Keratinocyte (primary cell): ENCODE measurements at regions not wholly inside any gene's neighbourhood (a gene's known extent, or its start where the extent isn't known, plus 50 kb on each side); places are given as distances from the start of the nearest gene placed in this dataset.

Experiments
- DNase-seq: peaks from one replicate; pipeline ENCODE4 v3.0.0-alpha.2; 2011; ENCODE audit warnings: low read depth, missing footprints, low spot score
- FAIRE-seq: peaks from 2 replicates; lab custom pipeline; 2011; peaks lifted over from hg19 to GRCh38; lab: Jason Lieb, UNC
- H2AFZ ChIP-seq: 2 replicates; pipeline ENCODE4 v1.6.0; 2012; ENCODE audit warnings: low read length, control low read depth, inconsistent platforms; ENCODE audit not compliant: control insufficient read depth
- H3K27ac ChIP-seq: 2 replicates; pipeline ENCODE4 v1.5.1; 2011; ENCODE audit warnings: low read length; ENCODE audit not compliant: control insufficient read depth, insufficient read depth
- H3K27me3 ChIP-seq: 3 replicates; pipeline ENCODE4 v1.6.0; 2011; ENCODE audit warnings: low read length; ENCODE audit not compliant: control insufficient read depth, insufficient read depth; ENCODE audit errors: extremely low read depth
- H3K36me3 ChIP-seq, 2 experiments: 2 replicates in 1 of 2; 3 replicates in 1 of 2; pipeline ENCODE4 v1.5.1; 2011; ENCODE audit warnings: low read length in 2 of 2, mild to moderate bottlenecking in 1 of 2; ENCODE audit not compliant: control insufficient read depth in 2 of 2, insufficient read depth in 2 of 2; ENCODE audit errors: extremely low read depth in 1 of 2
- H3K4me1 ChIP-seq: 3 replicates; pipeline ENCODE4 v1.5.1; 2011; ENCODE audit warnings: low read length; ENCODE audit not compliant: control insufficient read depth, insufficient read depth; ENCODE audit errors: extremely low read depth
- H3K4me2 ChIP-seq: 3 replicates; pipeline ENCODE4 v1.6.0; 2011; ENCODE audit warnings: low read depth, low read length; ENCODE audit not compliant: control insufficient read depth, insufficient read depth; ENCODE audit errors: extremely low read depth
- H3K4me3 ChIP-seq, 3 experiments: fragments of 200-600 bp in 1 of 3; sonication (generic) in 1 of 3; 2 replicates in 2 of 3; 3 replicates in 1 of 3; pipeline ENCODE4 v1.5.1; 2011 to 2016; ENCODE audit warnings: low read length in 3 of 3, mild to moderate bottlenecking in 3 of 3, control low read depth in 2 of 3, inconsistent platforms in 1 of 3, low read depth in 1 of 3, mixed read lengths in 1 of 3, mixed run types in 1 of 3, moderate library complexity in 1 of 3; ENCODE audit not compliant: control insufficient read depth in 2 of 3, insufficient read depth in 2 of 3; ENCODE audit errors: extremely low read depth in 1 of 3
- H3K79me2 ChIP-seq: 2 replicates; pipeline ENCODE4 v1.6.0; 2012; ENCODE audit warnings: low read length; ENCODE audit not compliant: control insufficient read depth, insufficient read depth
- H3K9ac ChIP-seq: 3 replicates; pipeline ENCODE4 v1.6.0; 2011; ENCODE audit warnings: low read length; ENCODE audit not compliant: control insufficient read depth, insufficient read depth; ENCODE audit errors: extremely low read depth
- H3K9me1 ChIP-seq: 3 replicates; pipeline ENCODE4 v1.6.0; 2011; ENCODE audit warnings: low read length; ENCODE audit not compliant: control insufficient read depth, insufficient read depth; ENCODE audit errors: extremely low read depth
- H3K9me3 ChIP-seq: 2 replicates; pipeline ENCODE4 v1.5.1; 2012; ENCODE audit warnings: low read depth, low read length; ENCODE audit not compliant: control insufficient read depth
- H4K20me1 ChIP-seq: 3 replicates; pipeline ENCODE4 v1.6.0; 2011; ENCODE audit warnings: low read length; ENCODE audit not compliant: control insufficient read depth, insufficient read depth; ENCODE audit errors: extremely low read depth
- CTCF ChIP-seq, 3 experiments: IDR thresholded peaks in 1 of 3; conservative IDR thresholded peaks in 1 of 3; optimal IDR thresholded peaks in 1 of 3; 2 replicates in 2 of 3; 3 replicates in 1 of 3; pipeline versions ENCODE3 to v1.5.1; 2011; ENCODE audit warnings: low read length in 3 of 3, mild to moderate bottlenecking in 3 of 3, moderate library complexity in 2 of 3, control low read depth in 1 of 3, inconsistent platforms in 1 of 3; ENCODE audit not compliant: insufficient read depth in 2 of 3; ENCODE audit errors: extremely low read depth in 1 of 3
- EZH2 ChIP-seq: IDR thresholded peaks from one replicate; pipeline ENCODE4 v1.6.1; 2012; ENCODE audit warnings: inconsistent platforms, mild to moderate bottlenecking, low read length, moderate library complexity
- dilution Hi-C: fragments of 300-500 bp; cut with MboI; formaldehyde crosslinking; loops from one replicate; pipeline ENCODE4 v1.7.0; 2020; ENCODE audit warnings: low sequenced_read_pairs; ENCODE audit not compliant: extremely low pct_ligation_motif_present

DNA sequence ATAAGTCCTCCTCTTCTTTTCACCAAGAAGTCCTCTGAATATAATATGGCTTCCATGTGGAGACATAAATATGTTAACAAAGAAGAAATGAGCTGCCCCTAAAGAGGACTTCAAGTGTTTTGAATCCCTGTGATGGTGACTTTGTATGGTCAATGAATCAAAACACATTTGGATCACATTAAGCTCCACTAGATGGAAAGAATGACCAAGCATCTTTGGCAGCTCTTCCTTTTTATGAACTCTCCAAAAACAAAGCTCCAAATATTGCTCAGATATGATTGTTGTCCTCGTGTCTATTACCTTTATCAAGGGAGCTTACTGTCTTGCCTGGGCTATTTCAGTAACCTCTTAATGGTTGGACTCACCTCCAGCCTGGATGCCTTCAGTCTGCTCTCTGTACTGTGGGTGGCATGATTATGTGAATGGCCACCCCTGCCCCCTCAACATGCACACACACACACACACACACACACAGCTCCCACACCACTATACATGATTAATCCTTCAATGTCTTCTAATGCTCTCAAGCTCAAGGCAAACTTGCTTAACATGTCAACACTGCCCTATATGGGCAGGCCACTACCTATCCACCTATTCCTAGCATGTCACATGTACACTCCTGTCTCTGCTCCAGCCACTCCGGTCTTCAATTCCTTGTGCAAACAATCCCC lies 346.6 kb upstream of the SALL1 start:
- Histone ChIP-seq H2AFZ (no peak overlapping the region), H3K9me1 (no peaks in the 10 kb centered on the region), H3K79me2 (no peaks in the 10 kb centered on the region), H3K4me3 (no peak overlapping the region), H3K4me2 (no peak overlapping the region), H4K20me1 (no peaks in the 10 kb centered on the region), H3K27ac (no peak overlapping the region), H3K27me3 (no peaks in the 10 kb centered on the region), H3K36me3 (no peaks in the 10 kb centered on the region), H3K9ac (no peak overlapping the region), H3K9me3 (no peaks in the 10 kb centered on the region), H3K4me1 (no peaks in the 10 kb centered on the region)
- DNase-seq (no peak), FAIRE-seq (no peak)
- dilution Hi-C loops = no loop called here
- TF ChIP-seq EZH2 = no peak
- TF ChIP-seq CTCF (optimal IDR thresholded peaks at IDR 0.05 in 1 of 3, IDR thresholded peaks at IDR 0.05 in 1 of 3, conservative IDR thresholded peaks at IDR 0.05 in 1 of 3; ENCODE audit: extremely low read depth in 1 of 3, insufficient read depth in 2 of 3, low read length in 3 of 3) = no peak

DNA sequence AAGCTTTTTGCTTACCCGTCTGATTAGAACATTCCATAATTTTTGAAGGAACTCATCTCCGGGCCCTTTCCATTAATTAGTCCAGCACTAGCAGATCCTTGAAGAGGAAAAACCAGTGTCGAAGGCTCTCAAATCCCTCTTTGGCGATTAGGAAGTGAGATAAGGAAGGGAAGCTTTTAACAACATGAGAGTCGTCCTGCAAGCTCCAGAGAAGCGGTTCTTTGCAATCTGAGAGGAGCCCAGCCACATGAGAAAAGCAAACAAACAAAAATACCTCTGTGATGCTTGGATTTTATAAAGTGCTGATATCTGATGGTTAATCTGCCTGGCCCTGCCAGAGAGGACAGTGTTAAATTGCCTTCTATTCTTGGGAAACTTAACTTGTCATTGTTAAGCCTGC lies 339.8 kb upstream of the SALL1 start:
- no peak for DNase-seq
- Histone ChIP-seq H4K20me1 (no peaks in the 10 kb centered on the region), H3K27ac (no peak overlapping the region), H3K79me2 (no peaks in the 10 kb centered on the region), H3K4me2 (no peak overlapping the region), H3K4me3 (no peak overlapping the region), H3K9ac (no peak overlapping the region), H2AFZ (no peak overlapping the region), H3K4me1 (no peaks in the 10 kb centered on the region), H3K9me1 (no peaks in the 10 kb centered on the region), H3K27me3 (no peaks in the 10 kb centered on the region), H3K9me3 (no peaks in the 10 kb centered on the region), H3K36me3 (no peaks in the 10 kb centered on the region)
- dilution Hi-C loops = no loop called here
- no peak for TF ChIP-seq CTCF (optimal IDR thresholded peaks at IDR 0.05 in 1 of 3, IDR thresholded peaks at IDR 0.05 in 1 of 3, conservative IDR thresholded peaks at IDR 0.05 in 1 of 3; ENCODE audit: extremely low read depth in 1 of 3, insufficient read depth in 2 of 3, low read length in 3 of 3)
- TF ChIP-seq EZH2 = no peak
- no peak for FAIRE-seq
